ENCODE measurements at regions not wholly inside any gene's neighbourhood (a gene's known extent, or its start where the extent isn't known, plus 50 kb on each side); places are given as distances from the start of the nearest gene placed in this dataset.

GRCh38 chr2:120859814-120860578 is 124.3 kb downstream of the GLI2 start:
- TF ChIP-seq, protein P1, sequence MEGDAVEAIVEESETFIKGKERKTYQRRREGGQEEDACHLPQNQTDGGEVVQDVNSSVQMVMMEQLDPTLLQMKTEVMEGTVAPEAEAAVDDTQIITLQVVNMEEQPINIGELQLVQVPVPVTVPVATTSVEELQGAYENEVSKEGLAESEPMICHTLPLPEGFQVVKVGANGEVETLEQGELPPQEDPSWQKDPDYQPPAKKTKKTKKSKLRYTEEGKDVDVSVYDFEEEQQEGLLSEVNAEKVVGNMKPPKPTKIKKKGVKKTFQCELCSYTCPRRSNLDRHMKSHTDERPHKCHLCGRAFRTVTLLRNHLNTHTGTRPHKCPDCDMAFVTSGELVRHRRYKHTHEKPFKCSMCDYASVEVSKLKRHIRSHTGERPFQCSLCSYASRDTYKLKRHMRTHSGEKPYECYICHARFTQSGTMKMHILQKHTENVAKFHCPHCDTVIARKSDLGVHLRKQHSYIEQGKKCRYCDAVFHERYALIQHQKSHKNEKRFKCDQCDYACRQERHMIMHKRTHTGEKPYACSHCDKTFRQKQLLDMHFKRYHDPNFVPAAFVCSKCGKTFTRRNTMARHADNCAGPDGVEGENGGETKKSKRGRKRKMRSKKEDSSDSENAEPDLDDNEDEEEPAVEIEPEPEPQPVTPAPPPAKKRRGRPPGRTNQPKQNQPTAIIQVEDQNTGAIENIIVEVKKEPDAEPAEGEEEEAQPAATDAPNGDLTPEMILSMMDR (IDR thresholded peaks at IDR 0.05), result no peak
- TF ChIP-seq POLR2AphosphoS5 (IDR thresholded peaks at IDR 0.05), result no peak

All from upper lobe of left lung (tissue), 4 donors.